ENCODE measurements at regions not wholly inside any gene's neighbourhood (a gene's known extent, or its start where the extent isn't known, plus 50 kb on each side); places are given as distances from the start of the nearest gene placed in this dataset.

- no peak overlapping the region for H3K4me3 ChIP-seq (ENCODE audit: low read length)
- H3K9ac ChIP-seq (ENCODE audit: low read length) = no peak overlapping the region
- H3K27ac ChIP-seq (ENCODE audit: low read length) = no peak overlapping the region
- no peaks in the 10 kb centered on the region for H3K9me3 ChIP-seq (ENCODE audit: control insufficient read depth, low read depth, low read length)
- H3K4me1 ChIP-seq (ENCODE audit: control insufficient read depth, low read depth, low read length) = no peaks in the 10 kb centered on the region
- H3K27me3 ChIP-seq (ENCODE audit: control insufficient read depth, insufficient read depth, low read length) = no peaks in the 10 kb centered on the region
- H3K36me3 ChIP-seq (ENCODE audit: control insufficient read depth, low read depth, low read length) = no peaks in the 10 kb centered on the region
Observed at GRCh38 chr16:64425381-64425780, 696.5 kb downstream of the CDH11 start.

DNA sequence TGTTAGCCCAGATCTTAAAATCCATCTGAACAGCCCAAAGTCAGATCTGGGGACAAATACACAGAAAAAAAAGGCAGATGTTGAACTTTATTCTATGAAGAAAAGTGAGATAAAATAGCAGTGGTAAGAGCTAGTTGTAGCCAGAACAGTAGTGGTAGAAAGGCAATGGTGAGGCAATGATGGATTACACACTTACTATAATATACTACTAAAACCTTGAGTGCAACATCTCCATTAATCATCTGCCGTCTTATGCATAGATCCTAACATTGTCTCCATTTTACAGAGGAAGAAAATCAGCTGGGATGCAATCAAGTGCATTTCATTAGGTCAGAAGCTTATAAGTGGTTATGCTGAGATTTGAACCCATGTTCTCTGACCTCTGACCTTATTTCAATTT lies 699.6 kb downstream of the CDH11 start:
- H3K4me1 ChIP-seq (ENCODE audit: control insufficient read depth, low read depth, low read length) = no peaks in the 10 kb centered on the region
- H3K9ac ChIP-seq (ENCODE audit: low read length) = no peak overlapping the region
- no peaks in the 10 kb centered on the region for H3K27me3 ChIP-seq (ENCODE audit: control insufficient read depth, insufficient read depth, low read length)
- H3K4me3 ChIP-seq (ENCODE audit: low read length) = no peak overlapping the region
- no peaks in the 10 kb centered on the region for H3K9me3 ChIP-seq (ENCODE audit: control insufficient read depth, low read depth, low read length)
- no peak overlapping the region for H3K27ac ChIP-seq (ENCODE audit: low read length)
- H3K36me3 ChIP-seq (ENCODE audit: control insufficient read depth, low read depth, low read length) = no peaks in the 10 kb centered on the region

- Histone ChIP-seq H3K9me3 (ENCODE audit: control insufficient read depth, low read depth, low read length) (no peaks in the 10 kb centered on the region), H3K27ac (ENCODE audit: low read length) (no peak overlapping the region), H3K4me1 (ENCODE audit: control insufficient read depth, low read depth, low read length) (no peaks in the 10 kb centered on the region), H3K9ac (ENCODE audit: low read length) (no peak overlapping the region), H3K27me3 (ENCODE audit: control insufficient read depth, insufficient read depth, low read length) (no peaks in the 10 kb centered on the region), H3K36me3 (ENCODE audit: control insufficient read depth, low read depth, low read length) (no peaks in the 10 kb centered on the region), H3K4me3 (ENCODE audit: low read length) (no peak overlapping the region)
Observed at GRCh38 chr16:64421515-64421914, 700.3 kb downstream of the CDH11 start.

DNA sequence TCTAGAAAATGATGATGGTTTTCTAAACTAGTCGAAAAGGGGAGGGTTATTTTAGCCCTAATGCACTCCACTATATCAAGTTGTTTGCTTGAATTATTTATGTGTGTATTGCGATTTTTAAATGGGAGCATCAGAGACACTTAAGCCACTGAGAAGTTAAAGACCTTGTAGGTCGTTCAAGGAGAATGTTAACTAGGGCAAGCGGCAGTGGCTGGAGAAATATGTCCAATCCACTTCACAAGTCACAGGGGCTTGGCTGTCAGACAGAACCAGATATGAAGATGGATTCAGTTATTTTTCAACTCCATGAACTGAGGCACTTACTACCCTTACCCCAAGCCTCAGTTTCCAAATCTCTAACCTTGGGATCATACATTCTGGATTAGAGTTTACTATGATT lies 702.0 kb downstream of the CDH11 start:
- no peaks in the 10 kb centered on the region for H3K4me1 ChIP-seq (ENCODE audit: control insufficient read depth, low read depth, low read length)
- H3K36me3 ChIP-seq (ENCODE audit: control insufficient read depth, low read depth, low read length) = no peaks in the 10 kb centered on the region
- no peak overlapping the region for H3K27ac ChIP-seq (ENCODE audit: low read length)
- no peaks in the 10 kb centered on the region for H3K9me3 ChIP-seq (ENCODE audit: control insufficient read depth, low read depth, low read length)
- no peak overlapping the region for H3K9ac ChIP-seq (ENCODE audit: low read length)
- no peaks in the 10 kb centered on the region for H3K27me3 ChIP-seq (ENCODE audit: control insufficient read depth, insufficient read depth, low read length)
- no peak overlapping the region for H3K4me3 ChIP-seq (ENCODE audit: low read length)

DNA sequence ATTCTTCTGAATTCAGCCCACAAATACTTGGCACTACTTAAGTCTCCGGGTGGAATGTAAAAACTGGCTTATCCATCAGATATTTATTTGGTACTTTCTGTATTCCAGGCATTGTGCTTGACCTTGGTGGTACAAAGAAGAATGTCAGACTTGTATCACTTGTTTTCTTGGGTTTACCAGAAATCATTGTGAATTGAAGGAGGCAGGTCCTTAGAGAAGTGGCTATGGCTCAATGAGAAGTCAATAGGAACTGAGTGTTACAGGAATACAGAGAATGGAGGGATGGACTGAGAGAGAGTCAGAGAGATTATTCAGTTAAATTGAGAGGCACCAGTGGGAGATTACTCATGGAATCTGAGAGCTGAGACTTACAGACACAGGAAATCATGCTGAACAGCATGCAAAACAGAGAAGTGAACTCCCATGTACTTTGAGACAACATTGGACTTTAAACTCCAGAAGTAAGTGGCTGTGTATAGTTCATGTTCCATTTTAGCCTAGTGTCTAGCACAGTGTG lies 704.1 kb downstream of the CDH11 start:
- Histone ChIP-seq H3K9ac (ENCODE audit: low read length) (no peak overlapping the region), H3K27ac (ENCODE audit: low read length) (no peak overlapping the region), H3K36me3 (ENCODE audit: control insufficient read depth, low read depth, low read length) (no peaks in the 10 kb centered on the region), H3K27me3 (ENCODE audit: control insufficient read depth, insufficient read depth, low read length) (no peaks in the 10 kb centered on the region), H3K4me1 (ENCODE audit: control insufficient read depth, low read depth, low read length) (no peaks in the 10 kb centered on the region), H3K9me3 (ENCODE audit: control insufficient read depth, low read depth, low read length) (no peaks in the 10 kb centered on the region), H3K4me3 (ENCODE audit: low read length) (no peak overlapping the region)

DNA sequence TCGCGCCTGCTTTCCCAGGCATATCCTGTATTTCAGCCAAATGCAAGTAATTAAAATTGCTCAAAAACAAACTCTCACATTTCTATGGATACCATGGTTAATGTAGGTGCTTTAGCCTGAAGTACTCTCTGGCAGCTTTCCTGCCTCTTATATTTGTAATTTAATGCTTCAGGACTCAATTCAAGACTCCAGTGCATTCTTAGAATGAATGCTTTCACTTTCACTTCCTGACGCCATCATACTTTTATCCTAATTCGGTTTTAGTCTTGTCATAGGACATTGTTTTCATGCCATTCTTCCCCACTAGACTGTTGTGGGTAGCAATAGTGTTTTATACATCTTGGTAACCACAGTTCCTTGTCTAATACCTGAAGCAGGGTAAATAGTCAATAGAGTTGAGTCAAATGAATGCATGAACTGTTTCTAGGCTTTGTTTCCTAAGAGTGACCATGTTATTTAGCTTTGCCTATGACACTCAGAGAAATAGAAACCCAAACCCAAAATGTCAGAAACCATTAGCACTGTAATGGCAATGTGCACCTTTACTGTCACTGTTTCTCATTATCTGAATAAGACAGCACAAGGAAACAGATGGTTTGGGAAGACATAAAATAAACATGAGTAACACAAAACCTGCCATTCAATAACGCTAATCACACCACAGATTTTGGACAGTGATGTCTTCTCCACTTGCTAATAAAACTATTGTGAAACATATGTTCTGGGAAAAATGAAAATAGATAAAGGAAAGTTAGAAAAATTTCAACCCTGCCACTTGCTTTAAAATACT lies 705.5 kb downstream of the CDH11 start:
- Histone ChIP-seq H3K27ac (ENCODE audit: low read length) (no peak overlapping the region), H3K27me3 (ENCODE audit: control insufficient read depth, insufficient read depth, low read length) (no peaks in the 10 kb centered on the region), H3K4me3 (ENCODE audit: low read length) (no peak overlapping the region), H3K4me1 (ENCODE audit: control insufficient read depth, low read depth, low read length) (no peaks in the 10 kb centered on the region), H3K9ac (ENCODE audit: low read length) (no peak overlapping the region), H3K36me3 (ENCODE audit: control insufficient read depth, low read depth, low read length) (no peaks in the 10 kb centered on the region), H3K9me3 (ENCODE audit: control insufficient read depth, low read depth, low read length) (no peaks in the 10 kb centered on the region)

DNA sequence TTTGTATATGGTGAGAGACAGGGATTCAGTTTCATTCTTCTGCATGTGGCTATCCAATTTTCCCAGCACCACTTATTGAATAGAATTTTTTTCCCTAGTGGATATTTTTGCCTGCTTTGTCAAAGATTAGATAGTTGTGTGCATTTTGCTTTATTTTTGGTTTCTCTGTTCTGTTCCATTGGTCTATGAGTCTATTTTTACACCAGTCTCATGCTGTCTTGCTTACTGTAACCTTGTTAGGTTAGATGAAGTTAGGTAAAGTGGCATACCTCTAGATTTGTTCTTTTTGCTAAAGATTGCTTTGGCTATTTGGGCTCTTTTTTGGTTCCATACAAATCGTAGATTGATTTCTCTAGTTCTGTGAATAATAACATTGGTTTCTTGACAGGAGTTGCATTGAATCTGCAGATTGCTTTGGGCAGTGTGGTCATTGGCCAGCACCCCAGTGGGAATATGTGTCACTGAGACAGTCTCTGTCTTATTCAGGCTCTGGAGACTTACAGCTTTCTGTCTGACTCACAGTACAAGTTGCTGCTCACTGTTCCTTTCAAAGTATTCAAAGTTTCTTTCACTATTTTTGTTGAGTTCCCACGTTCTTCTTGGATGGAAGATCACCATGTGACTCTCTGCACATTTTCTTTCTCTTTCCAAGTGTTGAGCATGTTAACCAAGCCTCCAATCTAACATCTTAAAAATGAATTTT lies 709.1 kb downstream of the CDH11 start:
- H3K9me3 ChIP-seq (ENCODE audit: control insufficient read depth, low read depth, low read length) = no peaks in the 10 kb centered on the region
- no peak overlapping the region for H3K27ac ChIP-seq (ENCODE audit: low read length)
- no peak overlapping the region for H3K9ac ChIP-seq (ENCODE audit: low read length)
- H3K36me3 ChIP-seq (ENCODE audit: control insufficient read depth, low read depth, low read length) = no peaks in the 10 kb centered on the region
- H3K27me3 ChIP-seq (ENCODE audit: control insufficient read depth, insufficient read depth, low read length) = no peaks in the 10 kb centered on the region
- H3K4me3 ChIP-seq (ENCODE audit: low read length) = no peak overlapping the region
- H3K4me1 ChIP-seq (ENCODE audit: control insufficient read depth, low read depth, low read length) = no peaks in the 10 kb centered on the region

- Histone ChIP-seq H3K9me3 (ENCODE audit: control insufficient read depth, low read depth, low read length) (no peaks in the 10 kb centered on the region), H3K9ac (ENCODE audit: low read length) (no peak overlapping the region), H3K27me3 (ENCODE audit: control insufficient read depth, insufficient read depth, low read length) (no peaks in the 10 kb centered on the region), H3K4me3 (ENCODE audit: low read length) (no peak overlapping the region), H3K27ac (ENCODE audit: low read length) (no peak overlapping the region), H3K36me3 (ENCODE audit: control insufficient read depth, low read depth, low read length) (no peaks in the 10 kb centered on the region), H3K4me1 (ENCODE audit: control insufficient read depth, low read depth, low read length) (no peaks in the 10 kb centered on the region)
Observed at GRCh38 chr16:64410306-64410705, 711.6 kb downstream of the CDH11 start.

GRCh38 chr16:64409783-64410210 lies 712.1 kb downstream of the CDH11 start:
- Histone ChIP-seq H3K36me3 (ENCODE audit: control insufficient read depth, low read depth, low read length) (no peaks in the 10 kb centered on the region), H3K9me3 (ENCODE audit: control insufficient read depth, low read depth, low read length) (no peaks in the 10 kb centered on the region), H3K9ac (ENCODE audit: low read length) (no peak overlapping the region), H3K4me1 (ENCODE audit: control insufficient read depth, low read depth, low read length) (no peaks in the 10 kb centered on the region), H3K27ac (ENCODE audit: low read length) (no peak overlapping the region), H3K4me3 (ENCODE audit: low read length) (no peak overlapping the region), H3K27me3 (ENCODE audit: control insufficient read depth, insufficient read depth, low read length) (no peaks in the 10 kb centered on the region)

DNA sequence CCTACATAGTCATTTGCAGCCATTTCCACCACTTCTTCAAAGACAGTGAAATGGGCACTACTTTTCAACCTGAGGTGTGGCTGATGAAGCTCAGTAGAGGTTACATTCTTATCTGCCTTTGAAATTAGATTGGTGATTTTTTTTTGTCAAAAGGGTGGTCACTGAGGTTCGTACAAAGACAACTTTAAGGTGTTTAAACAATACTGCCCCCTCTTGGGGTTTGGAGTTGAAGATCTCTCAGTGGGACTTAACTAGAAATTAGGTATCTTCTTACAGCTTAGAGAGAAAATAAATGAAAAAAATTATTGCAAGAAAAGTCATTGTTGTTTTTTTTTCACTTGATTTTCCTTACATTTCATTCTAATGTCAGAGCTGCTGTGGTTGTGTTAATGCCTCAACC lies 713.2 kb downstream of the CDH11 start:
- Histone ChIP-seq H3K27ac (ENCODE audit: low read length) (no peak overlapping the region), H3K27me3 (ENCODE audit: control insufficient read depth, insufficient read depth, low read length) (no peaks in the 10 kb centered on the region), H3K9me3 (ENCODE audit: control insufficient read depth, low read depth, low read length) (no peaks in the 10 kb centered on the region), H3K36me3 (ENCODE audit: control insufficient read depth, low read depth, low read length) (no peaks in the 10 kb centered on the region), H3K9ac (ENCODE audit: low read length) (no peak overlapping the region), H3K4me3 (ENCODE audit: low read length) (no peak overlapping the region), H3K4me1 (ENCODE audit: control insufficient read depth, low read depth, low read length) (no peaks in the 10 kb centered on the region)

DNA sequence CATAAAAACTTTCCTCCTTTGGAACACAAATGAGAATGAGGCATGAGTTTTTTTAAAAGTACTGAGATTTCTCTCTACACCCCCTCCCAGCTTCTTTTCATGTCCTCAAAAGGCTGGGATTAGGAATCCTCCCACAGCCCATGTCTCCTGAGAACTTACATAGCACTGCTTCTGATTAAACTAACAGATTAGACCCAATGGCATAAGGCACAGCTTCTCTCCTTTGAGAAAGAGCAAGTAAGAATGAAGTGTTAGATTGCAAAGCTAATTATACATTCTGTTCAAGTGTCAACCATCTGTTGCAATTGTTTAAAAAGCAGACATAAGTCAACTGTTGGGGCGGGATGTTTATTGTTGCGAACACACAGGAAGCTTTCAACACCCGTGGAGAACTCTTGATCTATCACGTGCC lies 715.1 kb downstream of the CDH11 start:
- Histone ChIP-seq H3K4me1 (ENCODE audit: control insufficient read depth, low read depth, low read length) (no peaks in the 10 kb centered on the region), H3K36me3 (ENCODE audit: control insufficient read depth, low read depth, low read length) (no peaks in the 10 kb centered on the region), H3K9me3 (ENCODE audit: control insufficient read depth, low read depth, low read length) (no peaks in the 10 kb centered on the region), H3K9ac (ENCODE audit: low read length) (no peak overlapping the region), H3K27ac (ENCODE audit: low read length) (no peak overlapping the region), H3K4me3 (ENCODE audit: low read length) (no peak overlapping the region), H3K27me3 (ENCODE audit: control insufficient read depth, insufficient read depth, low read length) (no peaks in the 10 kb centered on the region)

- no peak overlapping the region for H3K9ac ChIP-seq (ENCODE audit: low read length)
- no peak overlapping the region for H3K27ac ChIP-seq (ENCODE audit: low read length)
- H3K27me3 ChIP-seq (ENCODE audit: control insufficient read depth, insufficient read depth, low read length) = no peaks in the 10 kb centered on the region
- H3K4me1 ChIP-seq (ENCODE audit: control insufficient read depth, low read depth, low read length) = no peaks in the 10 kb centered on the region
- no peaks in the 10 kb centered on the region for H3K36me3 ChIP-seq (ENCODE audit: control insufficient read depth, low read depth, low read length)
- H3K4me3 ChIP-seq (ENCODE audit: low read length) = no peak overlapping the region
- H3K9me3 ChIP-seq (ENCODE audit: control insufficient read depth, low read depth, low read length) = no peaks in the 10 kb centered on the region
Observed at GRCh38 chr16:64403352-64403751, 718.5 kb downstream of the CDH11 start.
